GM18868 (cell line): ENCODE measurements at regions not wholly inside any gene's neighbourhood (a gene's known extent, or its start where the extent isn't known, plus 50 kb on each side); places are given as distances from the start of the nearest gene placed in this dataset.

Experiments
- ATAC-seq: cut with Tn5 transposase; IDR thresholded peaks from one replicate; pipeline ENCODE4 v1.9.1; 2021; ENCODE audit warnings: mild to moderate bottlenecking, moderate library complexity; ENCODE audit not compliant: unreplicated experiment

GRCh38 chr16:79912592-79913310 is 312.2 kb upstream of the MAF start:
- no peak for ATAC-seq

GRCh38 chr16:79911660-79912059 is 311.1 kb upstream of the MAF start:
- no peak for ATAC-seq

GRCh38 chr16:79909571-79909970 is 309.0 kb upstream of the MAF start:
- no peak for ATAC-seq

GRCh38 chr16:79903471-79903870 is 302.9 kb upstream of the MAF start:
- ATAC-seq, result no peak

GRCh38 chr16:79902351-79902750 is 301.8 kb upstream of the MAF start:
- no peak for ATAC-seq

GRCh38 chr16:79901522-79901921 is 301.0 kb upstream of the MAF start:
- no peak for ATAC-seq

GRCh38 chr16:79899716-79900115 is 299.2 kb upstream of the MAF start:
- ATAC-seq, result no peak

- ATAC-seq, result no peak
These were observed 298.8 kb upstream of the MAF start for GRCh38 chr16:79899316-79899715.

- no peak for ATAC-seq
These were observed 298.2 kb upstream of the MAF start for GRCh38 chr16:79898703-79899102.

- no peak for ATAC-seq
These were observed 297.1 kb upstream of the MAF start for GRCh38 chr16:79897453-79898146.

GRCh38 chr16:79897104-79897452 is 296.5 kb upstream of the MAF start:
- no peak for ATAC-seq

GRCh38 chr16:79895917-79896203 is 295.3 kb upstream of the MAF start:
- no peak for ATAC-seq

GRCh38 chr16:79895053-79895916 is 294.7 kb upstream of the MAF start:
- ATAC-seq, result no peak

- no peak for ATAC-seq
These were observed 292.9 kb upstream of the MAF start for GRCh38 chr16:79893445-79893844.

- no peak for ATAC-seq
These were observed 291.7 kb upstream of the MAF start for GRCh38 chr16:79892278-79892677.

- no peak for ATAC-seq
These were observed 290.9 kb upstream of the MAF start for GRCh38 chr16:79891458-79891857.

- no peak for ATAC-seq
These were observed 287.3 kb upstream of the MAF start for GRCh38 chr16:79887541-79888540.

- ATAC-seq, result no peak
These were observed 284.8 kb upstream of the MAF start for GRCh38 chr16:79885320-79885719.

GRCh38 chr16:79883494-79883893 is 283.0 kb upstream of the MAF start:
- no peak for ATAC-seq

GRCh38 chr16:79882340-79883005 is 281.9 kb upstream of the MAF start:
- ATAC-seq, result no peak
